ENCODE measurements at regions not wholly inside any gene's neighbourhood (a gene's known extent, or its start where the extent isn't known, plus 50 kb on each side); places are given as distances from the start of the nearest gene placed in this dataset.

DNA sequence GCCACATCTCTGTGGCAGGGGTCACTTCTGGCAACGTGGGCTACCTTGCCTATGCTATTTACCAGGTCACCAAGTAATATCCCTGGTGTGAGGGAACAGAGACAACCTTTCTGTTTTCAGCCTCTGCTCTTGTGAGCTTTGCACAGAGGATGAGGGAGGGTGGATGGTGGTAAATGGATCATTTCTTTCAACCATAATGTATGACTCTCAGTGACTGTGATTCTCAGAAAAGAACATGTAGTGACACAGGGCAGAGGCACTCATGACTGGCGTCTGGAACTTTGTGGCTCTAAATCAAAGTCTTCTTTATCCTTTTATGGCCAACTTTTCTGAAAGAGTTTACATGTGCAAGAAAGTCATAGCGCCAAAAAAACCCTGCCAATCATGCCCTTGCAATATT is 153.5 kb upstream of the USP24 start:
- TF ChIP-seq EGR1 (IDR thresholded peaks at IDR 0.05) (no peak), EP300 (IDR thresholded peaks at IDR 0.05; ENCODE audit: borderline replicate concordance) (no peak), ZBTB7A (IDR thresholded peaks at IDR 0.05; ENCODE audit: low read depth) (no peak), RAD21 (IDR thresholded peaks at IDR 0.05; ENCODE audit: low read depth) (no peak), FOXM1 (IDR thresholded peaks at IDR 0.05; ENCODE audit: borderline replicate concordance, low read depth) (no peak), TCF12 (IDR thresholded peaks at IDR 0.05; ENCODE audit: low read depth) (no peak), CEBPB (IDR thresholded peaks at IDR 0.05) (no peak), TAF1 (IDR thresholded peaks at IDR 0.05; ENCODE audit: low read depth) (no peak), TEAD4 (IDR thresholded peaks at IDR 0.05) (no peak), CREB1 (IDR thresholded peaks at IDR 0.05; ENCODE audit: low read depth) (no peak), YY1 (IDR thresholded peaks at IDR 0.05; ENCODE audit: low read depth) (no peak)
- TF ChIP-seq, protein P1, sequence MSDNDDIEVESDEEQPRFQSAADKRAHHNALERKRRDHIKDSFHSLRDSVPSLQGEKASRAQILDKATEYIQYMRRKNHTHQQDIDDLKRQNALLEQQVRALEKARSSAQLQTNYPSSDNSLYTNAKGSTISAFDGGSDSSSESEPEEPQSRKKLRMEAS (IDR thresholded peaks at IDR 0.05) = no peak
- TF ChIP-seq, protein P2, sequence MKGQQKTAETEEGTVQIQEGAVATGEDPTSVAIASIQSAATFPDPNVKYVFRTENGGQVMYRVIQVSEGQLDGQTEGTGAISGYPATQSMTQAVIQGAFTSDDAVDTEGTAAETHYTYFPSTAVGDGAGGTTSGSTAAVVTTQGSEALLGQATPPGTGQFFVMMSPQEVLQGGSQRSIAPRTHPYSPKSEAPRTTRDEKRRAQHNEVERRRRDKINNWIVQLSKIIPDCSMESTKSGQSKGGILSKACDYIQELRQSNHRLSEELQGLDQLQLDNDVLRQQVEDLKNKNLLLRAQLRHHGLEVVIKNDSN (IDR thresholded peaks at IDR 0.05) = no peak
- TF ChIP-seq, protein P3, sequence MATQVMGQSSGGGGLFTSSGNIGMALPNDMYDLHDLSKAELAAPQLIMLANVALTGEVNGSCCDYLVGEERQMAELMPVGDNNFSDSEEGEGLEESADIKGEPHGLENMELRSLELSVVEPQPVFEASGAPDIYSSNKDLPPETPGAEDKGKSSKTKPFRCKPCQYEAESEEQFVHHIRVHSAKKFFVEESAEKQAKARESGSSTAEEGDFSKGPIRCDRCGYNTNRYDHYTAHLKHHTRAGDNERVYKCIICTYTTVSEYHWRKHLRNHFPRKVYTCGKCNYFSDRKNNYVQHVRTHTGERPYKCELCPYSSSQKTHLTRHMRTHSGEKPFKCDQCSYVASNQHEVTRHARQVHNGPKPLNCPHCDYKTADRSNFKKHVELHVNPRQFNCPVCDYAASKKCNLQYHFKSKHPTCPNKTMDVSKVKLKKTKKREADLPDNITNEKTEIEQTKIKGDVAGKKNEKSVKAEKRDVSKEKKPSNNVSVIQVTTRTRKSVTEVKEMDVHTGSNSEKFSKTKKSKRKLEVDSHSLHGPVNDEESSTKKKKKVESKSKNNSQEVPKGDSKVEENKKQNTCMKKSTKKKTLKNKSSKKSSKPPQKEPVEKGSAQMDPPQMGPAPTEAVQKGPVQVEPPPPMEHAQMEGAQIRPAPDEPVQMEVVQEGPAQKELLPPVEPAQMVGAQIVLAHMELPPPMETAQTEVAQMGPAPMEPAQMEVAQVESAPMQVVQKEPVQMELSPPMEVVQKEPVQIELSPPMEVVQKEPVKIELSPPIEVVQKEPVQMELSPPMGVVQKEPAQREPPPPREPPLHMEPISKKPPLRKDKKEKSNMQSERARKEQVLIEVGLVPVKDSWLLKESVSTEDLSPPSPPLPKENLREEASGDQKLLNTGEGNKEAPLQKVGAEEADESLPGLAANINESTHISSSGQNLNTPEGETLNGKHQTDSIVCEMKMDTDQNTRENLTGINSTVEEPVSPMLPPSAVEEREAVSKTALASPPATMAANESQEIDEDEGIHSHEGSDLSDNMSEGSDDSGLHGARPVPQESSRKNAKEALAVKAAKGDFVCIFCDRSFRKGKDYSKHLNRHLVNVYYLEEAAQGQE (IDR thresholded peaks at IDR 0.05; ENCODE audit: low read depth) = no peak
